ENCODE measurements at regions not wholly inside any gene's neighbourhood (a gene's known extent, or its start where the extent isn't known, plus 50 kb on each side); places are given as distances from the start of the nearest gene placed in this dataset.
A peak's percentile ranks its signal among the peaks of the same experiment; 100 is the strongest.

GRCh38 chr13:33891196-33891742, 73.3 kb downstream of the RFC3 start:
- no peak for DNase-seq

GRCh38 chr13:33893559-33893958, 75.6 kb downstream of the RFC3 start:
- DNase-seq: no peak

- no peak for DNase-seq
Measured at GRCh38 chr13:33904431-33904830, 86.5 kb downstream of the RFC3 start.

DNA sequence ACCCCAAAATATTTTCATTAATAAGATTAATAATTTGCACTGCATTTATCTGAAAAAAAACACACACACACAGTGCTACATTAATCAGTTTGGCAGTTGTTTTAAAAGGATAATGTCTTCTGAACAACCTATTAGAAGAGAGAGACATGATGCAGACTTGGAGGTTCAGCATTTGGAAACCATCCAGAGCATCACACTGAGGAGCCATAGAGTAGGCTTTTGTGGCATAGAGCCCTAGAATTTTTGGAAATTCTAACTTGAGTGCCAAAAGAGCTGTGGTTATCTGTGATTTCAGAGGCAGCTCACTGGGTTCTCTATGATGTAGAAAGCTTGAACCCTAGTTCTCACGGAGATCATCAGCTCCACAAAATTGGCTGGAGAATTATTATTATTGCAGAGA, 90.2 kb downstream of the RFC3 start:
- DNase-seq: no peak

DNA sequence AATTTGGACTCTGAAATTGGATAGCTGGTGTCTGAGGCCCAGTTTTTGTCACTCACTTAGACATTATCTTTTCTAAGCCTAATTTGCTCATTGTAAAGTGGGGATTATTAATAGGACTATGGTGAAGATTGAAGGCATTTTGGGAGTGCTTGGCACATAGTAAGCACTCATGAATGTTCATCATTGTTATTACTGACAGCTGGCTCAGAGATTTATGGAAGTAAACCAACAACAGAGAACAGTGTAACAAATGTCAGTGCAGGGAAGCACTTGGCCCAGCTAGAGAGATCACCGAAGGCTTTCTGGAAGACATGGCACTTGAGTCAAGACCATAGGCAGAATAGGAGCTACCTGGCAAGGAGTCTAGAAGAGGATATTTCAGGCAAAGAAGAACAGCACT, 92.3 kb downstream of the RFC3 start:
- no peak for DNase-seq

DNA sequence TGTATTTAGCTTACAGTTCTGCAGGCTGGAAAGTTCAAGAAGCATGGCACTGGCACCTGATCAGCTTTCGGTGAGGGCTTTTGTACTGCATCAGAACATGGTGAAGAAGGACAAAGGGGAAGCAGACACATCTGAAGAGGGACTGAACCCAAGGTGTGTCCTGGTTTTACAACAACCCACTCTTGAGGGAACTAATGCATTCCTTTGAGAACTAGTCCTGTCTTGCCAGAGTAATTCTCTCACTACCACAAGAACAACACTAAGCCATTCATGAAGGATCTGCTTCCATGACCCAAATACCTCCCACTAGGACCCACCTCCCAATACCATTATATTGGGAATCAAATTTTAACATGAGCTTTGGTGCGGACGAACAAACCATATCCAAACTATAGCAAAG, 93.6 kb downstream of the RFC3 start:
- no peak for DNase-seq

DNA sequence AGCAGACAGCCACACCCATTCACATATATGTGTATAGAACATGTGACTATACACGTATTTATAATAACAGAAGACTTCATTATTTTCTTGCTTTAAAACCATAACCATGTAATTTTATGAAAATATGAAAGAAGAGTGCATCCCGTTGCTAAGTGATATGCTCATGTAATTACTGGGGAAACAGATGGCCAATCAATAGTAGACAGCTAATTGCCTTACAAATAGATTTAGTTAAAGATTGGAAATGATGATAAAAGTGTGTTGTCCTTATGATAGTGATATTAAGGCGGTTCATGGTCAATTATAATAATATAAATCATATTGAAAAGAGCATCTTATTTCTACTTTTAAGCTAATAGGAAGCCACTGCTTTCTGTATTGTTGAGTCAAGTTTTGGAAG, 95.9 kb downstream of the RFC3 start:
- DNase-seq: no peak

DNA sequence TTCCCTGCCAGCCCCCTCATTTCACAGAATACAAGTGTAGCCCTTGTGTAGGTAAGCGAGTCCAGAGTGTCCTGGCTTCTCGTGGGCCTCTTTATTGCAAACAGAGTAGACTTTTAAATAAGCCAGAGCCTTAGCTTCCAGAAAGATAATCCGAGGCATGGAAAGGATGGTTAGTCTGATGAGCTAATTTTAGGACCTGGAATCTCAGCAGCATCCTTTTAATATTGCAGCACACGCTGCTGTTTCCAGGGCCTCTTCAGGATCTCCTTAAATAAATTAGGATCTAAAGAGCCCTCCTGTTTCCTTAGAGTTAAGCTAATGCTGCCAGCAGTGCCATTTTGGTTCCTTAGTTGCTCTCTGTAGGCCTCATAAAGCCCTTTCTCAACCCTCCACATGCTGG, 99.2 kb downstream of the RFC3 start:
- DNase-seq: no peak

DNA sequence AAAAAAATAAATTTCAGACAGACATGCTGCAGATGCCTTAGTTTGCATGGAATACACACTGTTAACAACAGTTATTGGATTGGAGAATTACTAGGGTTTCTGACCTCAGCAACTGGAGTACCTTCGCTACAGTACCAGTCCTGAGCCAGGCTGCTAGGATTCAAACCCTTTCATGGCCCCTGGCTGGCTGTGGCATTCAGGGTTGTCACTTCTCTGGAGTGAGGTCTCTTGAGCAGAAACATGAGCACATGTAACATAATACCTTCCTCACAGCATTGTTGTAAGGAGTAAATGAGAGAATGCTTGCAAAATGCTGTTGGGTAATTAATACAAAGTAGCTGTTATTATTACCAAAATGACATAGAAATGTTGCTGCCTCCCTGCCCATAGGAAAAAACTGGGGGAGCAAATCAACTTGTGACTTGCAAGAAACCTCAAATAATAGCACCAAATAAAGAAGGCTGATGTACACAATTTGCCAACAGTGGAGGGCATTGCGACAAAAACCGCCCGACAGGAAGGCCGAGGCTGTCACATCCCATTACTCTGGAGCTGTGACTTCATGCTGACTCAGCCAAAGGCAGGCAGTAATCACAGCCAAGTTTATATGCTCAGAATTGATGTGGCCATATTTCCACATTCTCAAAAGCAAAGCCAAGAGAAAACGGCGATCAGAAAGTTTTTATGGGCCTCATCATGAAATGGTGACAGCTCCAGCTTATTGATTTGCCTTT, 100.4 kb downstream of the RFC3 start:
- peak; percentile 64 for DNase-seq

DNA sequence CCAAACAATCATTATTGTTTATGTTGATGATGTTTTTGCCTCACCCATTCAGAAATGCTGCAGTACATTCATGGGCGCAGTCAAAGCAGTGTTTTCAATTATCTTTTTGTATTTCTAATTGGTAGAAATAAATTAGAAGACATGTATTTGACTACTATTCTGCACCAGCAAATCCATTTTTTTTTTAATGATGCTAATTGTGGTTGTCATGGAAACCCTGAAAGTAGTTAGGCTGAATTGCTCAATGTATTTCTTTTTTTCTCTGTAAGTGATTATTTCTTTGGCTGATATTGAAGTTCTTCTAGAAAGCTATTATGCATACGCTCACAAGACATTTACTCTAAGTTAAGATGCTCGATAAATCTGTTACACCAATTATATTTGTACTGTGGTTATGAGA, 101.2 kb downstream of the RFC3 start:
- DNase-seq: no peak

DNA sequence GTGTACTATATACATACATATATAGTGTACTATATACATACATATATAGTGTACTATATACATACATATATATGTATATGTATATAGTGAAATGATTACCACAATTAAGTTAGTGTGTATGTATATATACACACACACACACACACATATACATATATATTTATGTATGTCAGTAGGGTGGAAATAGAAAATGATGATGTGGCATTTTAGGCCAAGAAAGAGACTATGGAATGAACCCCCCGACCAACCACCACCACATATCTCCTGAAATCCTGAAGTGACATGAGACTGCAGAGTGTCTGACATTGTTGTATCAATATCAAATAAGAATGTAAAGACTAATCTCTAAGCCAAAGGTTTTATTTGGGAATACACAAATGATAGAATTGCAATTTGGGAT, 107.6 kb downstream of the RFC3 start:
- no peak for DNase-seq

DNA sequence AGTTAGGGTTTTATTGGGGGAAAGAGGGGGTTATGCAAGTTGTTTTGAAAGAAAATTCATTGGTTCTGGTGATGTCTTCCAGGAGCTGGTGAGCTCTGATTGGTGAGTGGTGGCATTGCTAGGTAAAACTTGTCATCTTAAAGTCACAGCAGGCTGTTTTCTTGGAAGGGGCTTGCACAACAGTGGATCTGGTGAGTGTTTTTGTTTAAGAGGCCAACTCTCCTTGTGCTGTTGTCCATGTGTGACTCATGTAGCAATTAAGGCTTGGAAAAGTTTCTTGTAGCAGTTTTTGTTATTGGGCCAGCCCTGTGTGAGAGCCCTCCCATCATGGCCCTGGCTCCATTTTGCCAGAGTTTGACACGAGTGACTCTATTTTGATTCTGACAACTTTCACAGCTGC, 109.4 kb downstream of the RFC3 start:
- no peak for DNase-seq

- DNase-seq: peak; percentile 41
Measured at GRCh38 chr13:33931397-33932311, 113.7 kb downstream of the RFC3 start.

DNA sequence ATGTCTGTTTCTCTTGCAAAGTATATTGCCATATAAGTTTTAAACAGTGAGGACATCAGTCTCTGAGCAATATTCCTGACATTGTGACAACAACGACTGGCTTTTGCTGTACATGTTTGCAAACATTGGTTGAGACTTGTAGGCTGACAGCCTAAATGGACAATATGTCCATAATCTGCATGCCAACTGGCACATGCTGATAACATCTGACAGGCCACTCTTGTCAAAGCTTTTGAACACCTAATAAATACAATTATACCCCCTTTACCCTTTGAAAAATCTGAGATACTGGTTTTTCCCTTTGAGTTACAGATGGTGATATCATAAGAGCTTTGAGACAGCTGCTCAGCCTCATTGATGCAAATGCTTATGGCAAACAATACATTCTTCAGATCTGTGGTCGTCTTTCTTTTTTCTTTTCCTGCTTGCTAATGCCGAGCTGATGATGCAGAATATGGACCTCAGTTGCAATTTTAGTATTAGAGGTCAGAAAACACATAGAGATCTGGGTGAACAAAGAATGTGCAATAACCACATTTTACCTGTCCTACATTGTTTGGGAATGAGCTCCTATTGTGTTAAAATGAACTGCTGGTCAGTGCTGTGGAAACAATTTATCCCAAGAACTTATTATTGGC, 114.9 kb downstream of the RFC3 start:
- DNase-seq: no peak

- DNase-seq: no peak
Measured at GRCh38 chr13:33933810-33934209, 115.9 kb downstream of the RFC3 start.

- no peak for DNase-seq
Measured at GRCh38 chr13:33934343-33934742, 116.4 kb downstream of the RFC3 start.

- no peak for DNase-seq
Measured at GRCh38 chr13:33934951-33935371, 117.0 kb downstream of the RFC3 start.

- DNase-seq: no peak
Measured at GRCh38 chr13:33935969-33936368, 118.0 kb downstream of the RFC3 start.

DNA sequence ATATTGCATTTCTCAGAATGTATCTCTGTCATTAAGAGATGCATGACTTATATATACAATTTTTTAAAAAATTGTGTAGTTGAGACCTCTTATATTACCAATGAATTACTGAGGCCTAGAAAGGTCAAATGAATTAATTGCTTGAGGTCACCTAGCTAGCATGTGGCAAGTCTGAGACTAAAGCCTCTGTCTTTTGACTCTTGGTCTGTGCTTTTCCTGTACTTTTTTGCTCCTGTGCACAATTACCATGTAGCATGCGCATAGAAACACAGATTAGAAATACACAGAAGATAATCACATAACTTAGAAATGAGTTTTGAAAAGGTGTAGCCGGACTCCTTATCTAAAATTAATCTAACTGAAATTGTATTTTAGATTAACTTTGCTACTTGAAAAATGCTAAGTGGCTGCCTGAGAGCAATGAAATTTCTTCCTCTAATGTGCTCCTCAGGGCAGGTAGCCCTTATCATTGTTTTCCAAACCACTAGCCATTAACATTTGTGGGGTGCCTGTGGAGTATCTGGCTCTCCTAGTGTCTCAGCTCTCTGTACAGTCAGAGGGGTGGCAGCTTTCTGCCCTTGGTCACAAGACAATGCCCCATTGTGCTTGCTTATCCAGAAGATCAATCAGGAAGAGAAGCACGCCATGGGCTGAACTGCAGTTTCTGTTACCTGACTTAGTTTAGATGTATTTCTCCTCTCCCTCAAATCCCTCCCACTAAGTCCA, 119.6 kb downstream of the RFC3 start:
- DNase-seq: no peak

GRCh38 chr13:33940256-33940655, 122.3 kb downstream of the RFC3 start:
- no peak for DNase-seq

DNA sequence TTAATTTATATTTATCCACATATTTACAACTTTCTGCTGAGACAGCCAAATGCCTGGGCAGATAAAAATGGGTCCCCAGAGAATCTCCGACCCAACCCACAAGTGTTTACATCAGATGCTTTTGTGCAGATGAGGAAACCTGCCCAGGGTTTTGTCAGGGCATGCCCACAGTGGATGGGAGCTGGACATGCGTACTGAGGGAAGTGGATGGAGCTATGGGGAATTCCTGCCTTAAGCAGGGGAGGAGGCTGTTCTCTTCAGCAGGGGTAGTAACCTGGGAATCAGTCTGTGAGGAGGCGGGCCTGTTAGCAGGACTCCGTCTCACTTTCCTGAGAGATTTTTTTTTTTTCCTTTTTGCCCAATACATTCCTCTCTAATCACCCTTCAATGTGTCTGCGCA, 122.9 kb downstream of the RFC3 start:
- no peak for DNase-seq

GRCh38 chr13:33945477-33945876, 127.5 kb downstream of the RFC3 start:
- no peak for DNase-seq

DNA sequence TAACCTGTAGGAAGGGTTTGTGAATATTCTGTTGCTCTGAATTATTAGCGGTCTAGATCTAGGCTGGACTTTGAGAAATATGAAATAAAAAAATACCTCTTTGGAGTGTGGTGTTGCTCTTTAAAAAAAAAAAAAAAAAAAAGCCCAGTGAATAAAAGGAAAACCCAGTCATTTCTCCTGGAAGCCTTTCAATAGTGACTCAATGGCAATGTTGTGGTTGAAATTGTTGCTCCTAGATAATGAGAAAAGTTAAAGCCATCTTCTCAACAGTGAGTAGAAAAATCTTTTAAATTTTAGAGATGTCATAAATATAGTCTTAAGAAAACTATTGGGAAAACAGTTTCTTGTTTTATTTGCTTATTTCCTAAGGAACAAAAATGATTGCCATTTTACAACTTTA, 135.3 kb downstream of the RFC3 start:
- DNase-seq: no peak

Data from suppressor macrophage treated with lipopolysaccharide for 4 hours (primary cell).